Upper lobe of left lung (tissue), 4 donors: ENCODE measurements at regions not wholly inside any gene's neighbourhood (a gene's known extent, or its start where the extent isn't known, plus 50 kb on each side); places are given as distances from the start of the nearest gene placed in this dataset.

Experiments
- EP300 ChIP-seq, 4 donors: sonication (generic); formaldehyde crosslinking; IDR thresholded peaks; one replicate each; pipeline ENCODE4 v1.5.1; 2017; ENCODE audit warnings: antibody characterized with exemption in 4 of 4, control low read depth in 2 of 4
- TF ChIP-seq, protein P1 (sequence below), 6 experiments: fragments of 450-650 bp in 4 of 6; fragments of 200-600 bp in 2 of 6; sonication (generic) in 2 of 6; IDR thresholded peaks; one replicate each; pipeline ENCODE4 v1.5.1; 2016 to 2019; ENCODE audit warnings: antibody characterized with exemption in 6 of 6

GRCh38 chr12:65602610-65603295, 221.5 kb upstream of the HMGA2 start:
- TF ChIP-seq, protein P1, sequence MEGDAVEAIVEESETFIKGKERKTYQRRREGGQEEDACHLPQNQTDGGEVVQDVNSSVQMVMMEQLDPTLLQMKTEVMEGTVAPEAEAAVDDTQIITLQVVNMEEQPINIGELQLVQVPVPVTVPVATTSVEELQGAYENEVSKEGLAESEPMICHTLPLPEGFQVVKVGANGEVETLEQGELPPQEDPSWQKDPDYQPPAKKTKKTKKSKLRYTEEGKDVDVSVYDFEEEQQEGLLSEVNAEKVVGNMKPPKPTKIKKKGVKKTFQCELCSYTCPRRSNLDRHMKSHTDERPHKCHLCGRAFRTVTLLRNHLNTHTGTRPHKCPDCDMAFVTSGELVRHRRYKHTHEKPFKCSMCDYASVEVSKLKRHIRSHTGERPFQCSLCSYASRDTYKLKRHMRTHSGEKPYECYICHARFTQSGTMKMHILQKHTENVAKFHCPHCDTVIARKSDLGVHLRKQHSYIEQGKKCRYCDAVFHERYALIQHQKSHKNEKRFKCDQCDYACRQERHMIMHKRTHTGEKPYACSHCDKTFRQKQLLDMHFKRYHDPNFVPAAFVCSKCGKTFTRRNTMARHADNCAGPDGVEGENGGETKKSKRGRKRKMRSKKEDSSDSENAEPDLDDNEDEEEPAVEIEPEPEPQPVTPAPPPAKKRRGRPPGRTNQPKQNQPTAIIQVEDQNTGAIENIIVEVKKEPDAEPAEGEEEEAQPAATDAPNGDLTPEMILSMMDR (IDR thresholded peaks at IDR 0.05), result peak; percentile 40 to 65 (median 60)
- TF ChIP-seq EP300 (IDR thresholded peaks at IDR 0.05), result no peak
